Bronchial epithelial cell (primary cell): ENCODE measurements at regions not wholly inside any gene's neighbourhood (a gene's known extent, or its start where the extent isn't known, plus 50 kb on each side); places are given as distances from the start of the nearest gene placed in this dataset.

Experiments
- DNase-seq: peaks from one replicate; pipeline ENCODE4 v3.0.0-alpha.2; 2010; ENCODE audit warnings: low read depth
- FAIRE-seq: peaks from 2 replicates; lab custom pipeline; 2011; peaks lifted over from hg19 to GRCh38; lab: Jason Lieb, UNC
- H3K27me3 ChIP-seq: 2 replicates; pipeline ENCODE4 v1.5.1; 2011; ENCODE audit warnings: low read length; ENCODE audit not compliant: control insufficient read depth, insufficient read depth
- H3K36me3 ChIP-seq: 2 replicates; pipeline ENCODE4 v1.5.1; 2011; ENCODE audit warnings: low read length; ENCODE audit not compliant: control insufficient read depth, insufficient read depth
- H3K4me3 ChIP-seq: 2 replicates; pipeline ENCODE4 v1.5.1; 2011; ENCODE audit warnings: mild to moderate bottlenecking, low read depth, low read length, control low read depth
- CTCF ChIP-seq: IDR thresholded peaks from 2 replicates; pipeline ENCODE4 v1.5.1; 2011; ENCODE audit warnings: mild to moderate bottlenecking, moderate library complexity, low read length, control low read depth, inconsistent platforms; ENCODE audit not compliant: insufficient read depth, severe bottlenecking

- no peak for TF ChIP-seq CTCF
- Histone ChIP-seq H3K4me3 (no peak overlapping the region), H3K36me3 (no peaks in the 10 kb centered on the region), H3K27me3 (peaks cover under 1% of the 10 kb centered on the region)
- DNase-seq (no peak), FAIRE-seq (no peak)
Observed at GRCh38 chr12:67501362-67501761, 147.2 kb upstream of the DYRK2 start.

- FAIRE-seq: no peak
- no peak overlapping the region for H3K4me3 ChIP-seq
- no peak for DNase-seq
- H3K27me3 ChIP-seq: peaks cover 3% of the 10 kb centered on the region
- H3K36me3 ChIP-seq: no peaks in the 10 kb centered on the region
- no peak for TF ChIP-seq CTCF
Observed at GRCh38 chr12:67504026-67504425, 144.5 kb upstream of the DYRK2 start.

GRCh38 chr12:67506739-67507138 lies 141.8 kb upstream of the DYRK2 start:
- DNase-seq: no peak
- no peak for FAIRE-seq
- H3K4me3 ChIP-seq: no peak overlapping the region
- H3K27me3 ChIP-seq: peaks cover 6% of the 10 kb centered on the region
- TF ChIP-seq CTCF: no peak
- no peaks in the 10 kb centered on the region for H3K36me3 ChIP-seq

GRCh38 chr12:67508830-67509229 lies 139.7 kb upstream of the DYRK2 start:
- TF ChIP-seq CTCF: no peak
- DNase-seq: no peak
- Histone ChIP-seq H3K27me3 (peaks cover 10% of the 10 kb centered on the region), H3K4me3 (no peak overlapping the region), H3K36me3 (no peaks in the 10 kb centered on the region)
- FAIRE-seq: no peak

- Histone ChIP-seq H3K4me3 (no peak overlapping the region), H3K27me3 (peaks cover 10% of the 10 kb centered on the region), H3K36me3 (no peaks in the 10 kb centered on the region)
- DNase-seq: no peak
- no peak for FAIRE-seq
- TF ChIP-seq CTCF: no peak
Observed at GRCh38 chr12:67509666-67510386, 138.7 kb upstream of the DYRK2 start.

GRCh38 chr12:67512061-67512460 lies 136.5 kb upstream of the DYRK2 start:
- Histone ChIP-seq H3K4me3 (no peak overlapping the region), H3K27me3 (peaks cover 7% of the 10 kb centered on the region), H3K36me3 (no peaks in the 10 kb centered on the region)
- no peak for TF ChIP-seq CTCF
- DNase-seq (no peak), FAIRE-seq (no peak)
